ENCODE measurements at regions not wholly inside any gene's neighbourhood (a gene's known extent, or its start where the extent isn't known, plus 50 kb on each side); places are given as distances from the start of the nearest gene placed in this dataset.
"Not testable (repeated sequence)": the region's sequence is repeated elsewhere in the genome, so short reads cannot be mapped to it uniquely, and the experiment has no call there.

- Mint-ChIP-seq H3K4me1 (ENCODE audit: low read depth) (no peaks in the 10 kb centered on the region), H3K27me3 (ENCODE audit: low read depth) (peaks cover 29% of the 10 kb centered on the region), H3K36me3 (ENCODE audit: insufficient read depth in 2 of 2) (peaks cover under 1 to 2% of the 10 kb centered on the region in 2 donors), H3K9me3 (peaks cover 0 to 1% of the 10 kb centered on the region in 2 donors), H3K27ac (no peak overlapping the region), H3K4me3 (no peak overlapping the region)
- DNase-seq (no peak), ATAC-seq (replicated peaks in 1 of 2) (no peak)
These were observed 98.3 kb upstream of the SFRP2 start for GRCh38 chr4:153887217-153887616.

GRCh38 chr4:153884325-153884724 lies 95.4 kb upstream of the SFRP2 start:
- no peaks in the 10 kb centered on the region for H3K4me1 Mint-ChIP-seq (ENCODE audit: low read depth)
- peaks cover 8 to 14% of the 10 kb centered on the region in 2 donors for H3K9me3 Mint-ChIP-seq
- DNase-seq (no peak), ATAC-seq (replicated peaks in 1 of 2) (no peak)
- H3K27me3 Mint-ChIP-seq (ENCODE audit: low read depth), result peaks cover 29% of the 10 kb centered on the region
- no peak overlapping the region for H3K27ac Mint-ChIP-seq
- peaks cover 10 to 11% of the 10 kb centered on the region in 2 donors for H3K36me3 Mint-ChIP-seq (ENCODE audit: insufficient read depth in 2 of 2)
- H3K4me3 Mint-ChIP-seq, result no peak overlapping the region

GRCh38 chr4:153880983-153881382 lies 92.1 kb upstream of the SFRP2 start:
- Mint-ChIP-seq H3K9me3 (peaks cover 8 to 14% of the 10 kb centered on the region in 2 donors), H3K27ac (no peak overlapping the region), H3K36me3 (ENCODE audit: insufficient read depth in 2 of 2) (peaks cover 10 to 11% of the 10 kb centered on the region in 2 donors), H3K4me3 (no peak overlapping the region), H3K27me3 (ENCODE audit: low read depth) (peaks cover 15% of the 10 kb centered on the region), H3K4me1 (ENCODE audit: low read depth) (no peaks in the 10 kb centered on the region)
- ATAC-seq (replicated peaks in 1 of 2) (no peak), DNase-seq (no peak)

- H3K27ac Mint-ChIP-seq, result no peak overlapping the region
- peaks cover 8 to 14% of the 10 kb centered on the region in 2 donors for H3K9me3 Mint-ChIP-seq
- H3K27me3 Mint-ChIP-seq (ENCODE audit: low read depth), result peaks cover 16% of the 10 kb centered on the region
- H3K36me3 Mint-ChIP-seq (ENCODE audit: insufficient read depth in 2 of 2), result peaks cover 10 to 11% of the 10 kb centered on the region in 2 donors
- ATAC-seq (replicated peaks in 1 of 2), result no peak
- no peaks in the 10 kb centered on the region for H3K4me1 Mint-ChIP-seq (ENCODE audit: low read depth)
- no peak for DNase-seq
- H3K4me3 Mint-ChIP-seq, result no peak overlapping the region
These were observed 89.0 kb upstream of the SFRP2 start for GRCh38 chr4:153877898-153878297.

GRCh38 chr4:153873741-153874140 lies 84.9 kb upstream of the SFRP2 start:
- DNase-seq (no peak), ATAC-seq (replicated peaks in 1 of 2) (no peak)
- Mint-ChIP-seq H3K4me3 (no peak overlapping the region), H3K27me3 (ENCODE audit: low read depth) (peaks cover 23% of the 10 kb centered on the region), H3K4me1 (ENCODE audit: low read depth) (no peaks in the 10 kb centered on the region), H3K36me3 (ENCODE audit: insufficient read depth in 2 of 2) (peaks cover under 1 to 2% of the 10 kb centered on the region in 2 donors), H3K27ac (no peak overlapping the region), H3K9me3 (peaks cover under 1 to 1% of the 10 kb centered on the region in 2 donors)

- H3K4me3 Mint-ChIP-seq; DNase-seq; H3K27ac Mint-ChIP-seq; ATAC-seq (replicated peaks in 1 of 2); H3K4me1 Mint-ChIP-seq (ENCODE audit: low read depth): not testable (repeated sequence)
- peaks cover 21 to 23% of the 10 kb centered on the region in 2 donors for H3K9me3 Mint-ChIP-seq
- H3K27me3 Mint-ChIP-seq (ENCODE audit: low read depth), result peaks cover 21% of the 10 kb centered on the region
- peaks cover 15 to 26% of the 10 kb centered on the region in 2 donors for H3K36me3 Mint-ChIP-seq (ENCODE audit: insufficient read depth in 2 of 2)
These were observed 77.9 kb upstream of the SFRP2 start for GRCh38 chr4:153866766-153867165.

- Mint-ChIP-seq H3K4me3 (no peak overlapping the region), H3K27me3 (ENCODE audit: low read depth) (peaks cover 48% of the 10 kb centered on the region), H3K4me1 (ENCODE audit: low read depth) (no peaks in the 10 kb centered on the region), H3K9me3 (peaks cover 4 to 14% of the 10 kb centered on the region in 2 donors), H3K36me3 (ENCODE audit: insufficient read depth in 2 of 2) (peaks cover 4 to 6% of the 10 kb centered on the region in 2 donors), H3K27ac (no peak overlapping the region)
- no peak for DNase-seq
- no peak for ATAC-seq (replicated peaks in 1 of 2)
These were observed 63.6 kb upstream of the SFRP2 start for GRCh38 chr4:153852501-153852900.

- peaks cover 57% of the 10 kb centered on the region for H3K27me3 Mint-ChIP-seq (ENCODE audit: low read depth)
- peaks cover 4 to 9% of the 10 kb centered on the region in 2 donors for H3K9me3 Mint-ChIP-seq
- ATAC-seq (replicated peaks in 1 of 2) (no peak), DNase-seq (no peak)
- no peaks in the 10 kb centered on the region for H3K4me1 Mint-ChIP-seq (ENCODE audit: low read depth)
- H3K36me3 Mint-ChIP-seq (ENCODE audit: insufficient read depth in 2 of 2), result peaks cover 2 to 6% of the 10 kb centered on the region in 2 donors
- H3K27ac Mint-ChIP-seq, result no peak overlapping the region
- no peak overlapping the region for H3K4me3 Mint-ChIP-seq
These were observed 61.8 kb upstream of the SFRP2 start for GRCh38 chr4:153850533-153851280.

- Mint-ChIP-seq H3K27ac (no peak overlapping the region), H3K36me3 (ENCODE audit: insufficient read depth in 2 of 2) (no peaks in the 10 kb centered on the region), H3K27me3 (ENCODE audit: low read depth) (peaks cover 10% of the 10 kb centered on the region), H3K4me1 (ENCODE audit: low read depth) (no peaks in the 10 kb centered on the region), H3K4me3 (no peak overlapping the region), H3K9me3 (no peaks in the 10 kb centered on the region)
- DNase-seq (no peak), ATAC-seq (replicated peaks in 1 of 2) (no peak)
These were observed 55.3 kb upstream of the SFRP2 start for GRCh38 chr4:153844144-153844543.
